Chondrocyte (in vitro differentiated cells): ENCODE measurements at regions not wholly inside any gene's neighbourhood (a gene's known extent, or its start where the extent isn't known, plus 50 kb on each side); places are given as distances from the start of the nearest gene placed in this dataset.

Experiments
- DNase-seq: peaks from one replicate; pipeline ENCODE4 v3.0.0; 2021; ENCODE audit warnings: mixed read lengths, low spot score
- H3K27ac Mint-ChIP-seq: one replicate; pipeline ENCODE4 v1.8.0; 2021; ENCODE audit warnings: mild to moderate bottlenecking, moderate library complexity, mixed read lengths; ENCODE audit not compliant: unreplicated experiment
- H3K27me3 Mint-ChIP-seq: 2 replicates; pipeline ENCODE4 v1.8.0; 2021; ENCODE audit warnings: low read depth, mixed read lengths
- H3K36me3 Mint-ChIP-seq: 2 replicates; pipeline ENCODE4 v1.8.0; 2021; ENCODE audit warnings: low read depth, mixed read lengths
- H3K4me1 Mint-ChIP-seq: 2 replicates; pipeline ENCODE4 v1.8.0; 2021; ENCODE audit warnings: low read depth, mild to moderate bottlenecking, mixed read lengths
- H3K4me3 Mint-ChIP-seq: one replicate; pipeline ENCODE4 v1.8.0; 2021; ENCODE audit warnings: mild to moderate bottlenecking, moderate library complexity, mixed read lengths; ENCODE audit not compliant: unreplicated experiment
- H3K9me3 Mint-ChIP-seq: 2 replicates; pipeline ENCODE4 v1.8.0; 2021; ENCODE audit warnings: low read depth, mixed read lengths
- CTCF ChIP-seq: fragments of 200-600 bp; sonication (generic); IDR thresholded peaks from 2 replicates; pipeline ENCODE4 v1.5.0; 2021; ENCODE audit warnings: antibody characterized with exemption, mild to moderate bottlenecking, moderate library complexity

GRCh38 chr18:39801010-39801409 lies 2154.0 kb upstream of the PIK3C3 start:
- Mint-ChIP-seq H3K9me3 (peaks cover 5% of the 10 kb centered on the region), H3K27me3 (no peaks in the 10 kb centered on the region), H3K4me1 (peaks cover 3% of the 10 kb centered on the region), H3K27ac (no peak overlapping the region), H3K36me3 (no peaks in the 10 kb centered on the region), H3K4me3 (no peak overlapping the region)
- DNase-seq = no peak
- TF ChIP-seq CTCF = no peak

GRCh38 chr18:39799006-39799405 lies 2156.0 kb upstream of the PIK3C3 start:
- Mint-ChIP-seq H3K36me3 (no peaks in the 10 kb centered on the region), H3K27me3 (no peaks in the 10 kb centered on the region), H3K27ac (no peak overlapping the region), H3K4me3 (peak overlapping the region; percentile 65), H3K4me1 (peaks cover 3% of the 10 kb centered on the region), H3K9me3 (peaks cover 5% of the 10 kb centered on the region)
- no peak for TF ChIP-seq CTCF
- DNase-seq = no peak

GRCh38 chr18:39796393-39796792 lies 2158.6 kb upstream of the PIK3C3 start:
- no peak overlapping the region for H3K4me3 Mint-ChIP-seq
- no peaks in the 10 kb centered on the region for H3K27me3 Mint-ChIP-seq
- DNase-seq = no peak
- peaks cover 3% of the 10 kb centered on the region for H3K9me3 Mint-ChIP-seq
- no peak for TF ChIP-seq CTCF
- no peak overlapping the region for H3K27ac Mint-ChIP-seq
- H3K36me3 Mint-ChIP-seq = no peaks in the 10 kb centered on the region
- H3K4me1 Mint-ChIP-seq = peaks cover 3% of the 10 kb centered on the region

GRCh38 chr18:39795350-39795749 lies 2159.7 kb upstream of the PIK3C3 start:
- no peaks in the 10 kb centered on the region for H3K36me3 Mint-ChIP-seq
- no peak for DNase-seq
- no peak overlapping the region for H3K27ac Mint-ChIP-seq
- no peak overlapping the region for H3K4me3 Mint-ChIP-seq
- no peaks in the 10 kb centered on the region for H3K27me3 Mint-ChIP-seq
- no peak for TF ChIP-seq CTCF
- no peaks in the 10 kb centered on the region for H3K9me3 Mint-ChIP-seq
- H3K4me1 Mint-ChIP-seq = peaks cover 3% of the 10 kb centered on the region

- H3K27me3 Mint-ChIP-seq = no peaks in the 10 kb centered on the region
- H3K9me3 Mint-ChIP-seq = no peaks in the 10 kb centered on the region
- H3K4me1 Mint-ChIP-seq = peaks cover 3% of the 10 kb centered on the region
- no peak overlapping the region for H3K4me3 Mint-ChIP-seq
- no peak overlapping the region for H3K27ac Mint-ChIP-seq
- no peak for TF ChIP-seq CTCF
- DNase-seq = no peak
- H3K36me3 Mint-ChIP-seq = no peaks in the 10 kb centered on the region
Measured at GRCh38 chr18:39793609-39794008, 2161.4 kb upstream of the PIK3C3 start.
